ENCODE measurements at regions not wholly inside any gene's neighbourhood (a gene's known extent, or its start where the extent isn't known, plus 50 kb on each side); places are given as distances from the start of the nearest gene placed in this dataset.
"Not testable (repeated sequence)": the region's sequence is repeated elsewhere in the genome, so short reads cannot be mapped to it uniquely, and the experiment has no call there.

DNA sequence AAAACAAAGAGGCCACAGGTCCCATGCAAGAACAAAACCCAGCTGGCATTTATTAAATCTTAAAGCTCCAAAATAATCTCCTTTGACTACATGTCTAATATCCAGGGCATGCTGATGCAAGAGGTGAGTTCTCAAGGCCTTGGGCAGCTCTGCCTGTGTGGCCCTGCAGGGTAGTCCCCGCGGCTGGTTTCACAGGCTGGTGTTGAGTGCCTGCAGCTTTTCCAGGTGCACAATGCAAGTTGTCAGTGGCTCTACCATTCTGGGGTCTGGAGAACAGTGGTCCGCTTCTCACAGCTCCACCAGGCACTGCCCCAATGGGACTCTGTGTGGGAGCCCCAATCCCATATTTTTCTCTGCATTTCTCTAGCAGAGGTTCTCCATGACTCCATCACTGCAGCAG, 54.4 kb upstream of the HCN1 start:
- no peaks in the 10 kb centered on the region for H3K4me1 Mint-ChIP-seq (ENCODE audit: low read depth)

GRCh38 chr5:45748511-45748910, 52.3 kb upstream of the HCN1 start:
- not testable (repeated sequence) for H3K36me3 Mint-ChIP-seq (ENCODE audit: low read depth); H3K4me1 Mint-ChIP-seq (ENCODE audit: low read depth); H3K27me3 Mint-ChIP-seq (ENCODE audit: low read depth); H3K4me3 Mint-ChIP-seq; H3K27ac Mint-ChIP-seq
- peaks cover 44% of the 10 kb centered on the region for H3K9me3 Mint-ChIP-seq

More for the DNA sequence above, 54.4 kb upstream of the HCN1 start:
- H3K4me3 Mint-ChIP-seq, result no peak overlapping the region
- H3K9me3 Mint-ChIP-seq, result peaks cover 52% of the 10 kb centered on the region
- H3K27me3 Mint-ChIP-seq (ENCODE audit: low read depth), result no peaks in the 10 kb centered on the region
- no peaks in the 10 kb centered on the region for H3K36me3 Mint-ChIP-seq (ENCODE audit: low read depth)
- H3K27ac Mint-ChIP-seq, result no peak overlapping the region

Data from T-helper 1 cell treated with Interleukin-12 subunit alpha and Interleukin-12 subunit beta and Interleukin-4 antibody, amounts not matched to agents 30 μg/mL and 1 μg/mL, for 36 hours (primary cell).